ENCODE measurements at regions not wholly inside any gene's neighbourhood (a gene's known extent, or its start where the extent isn't known, plus 50 kb on each side); places are given as distances from the start of the nearest gene placed in this dataset.

GRCh38 chr5:3339092-3339797, 256.4 kb upstream of the IRX1 start (continued):
- TF ChIP-seq SRF (IDR thresholded peaks at IDR 0.05; ENCODE audit: low read depth, low read length) (no peak), PHF8 (conservative IDR thresholded peaks at IDR 0.05; ENCODE audit: low read depth, low read length) (no peak), CHD7 (IDR thresholded peaks at IDR 0.05; ENCODE audit: insufficient replicate concordance, low read length) (no peak), SUZ12 (IDR thresholded peaks at IDR 0.05; ENCODE audit: low read length) (no peak), RNF2 (IDR thresholded peaks at IDR 0.05; ENCODE audit: borderline replicate concordance, low read depth, low read length, missing control alignments, poor library complexity, severe bottlenecking) (no peak), POU5F1 (IDR thresholded peaks at IDR 0.05; ENCODE audit: low read depth, low read length) (no peak)
